OCI-LY7 (cell line): ENCODE measurements at regions not wholly inside any gene's neighbourhood (a gene's known extent, or its start where the extent isn't known, plus 50 kb on each side); places are given as distances from the start of the nearest gene placed in this dataset.

Experiments used
- BruUV-seq: library from RNA; stranded (reverse); fragments of 400-500 nt; replicated peaks from 2 replicates; lab custom pipeline; 2021; lab: Mats Ljungman, UMichigan
- CTCF ChIA-PET: fragments of 300-600 bp; sonication (Branson Sonifier 250); formaldehyde crosslinking; loops from one replicate; lab custom pipeline; 2022; ENCODE audit warnings: antibody characterized with exemption; ENCODE audit not compliant: unreplicated experiment; lab: Charles Lee
- POLR2A ChIA-PET: fragments of 300-600 bp; sonication (Branson Sonifier 250); formaldehyde crosslinking; loops from one replicate; lab custom pipeline; 2022; ENCODE audit warnings: antibody characterized with exemption; lab: Charles Lee
- DNase-seq: peaks from one replicate; pipeline ENCODE4 v3.0.0-alpha.2; 2015; ENCODE audit warnings: low spot score
- H2AFZ ChIP-seq: fragments of 200-600 bp; sonication (generic), shearing (Covaris generic); 2 replicates; pipeline ENCODE4 v1.6.1; 2014; ENCODE audit warnings: mild to moderate bottlenecking, antibody characterized with exemption, low read length, moderate library complexity
- H3K27ac ChIP-seq: fragments of 200-600 bp; sonication (generic); 2 replicates; pipeline ENCODE4 v1.5.1; 2014; ENCODE audit warnings: mixed run types, low read depth, mild to moderate bottlenecking, moderate library complexity, low read length, inconsistent platforms; ENCODE audit not compliant: poor library complexity, severe bottlenecking
- H3K36me3 ChIP-seq: fragments of 200-600 bp; sonication (generic); 2 replicates; pipeline ENCODE4 v1.6.1; 2014; ENCODE audit warnings: mild to moderate bottlenecking, antibody characterized with exemption, low read length, moderate library complexity, mixed read lengths; ENCODE audit not compliant: insufficient read depth
- H3K4me1 ChIP-seq: fragments of 200-600 bp; sonication (generic); 2 replicates; pipeline ENCODE4 v1.5.1; 2014; ENCODE audit warnings: mild to moderate bottlenecking, low read length; ENCODE audit not compliant: insufficient read depth, poor library complexity, severe bottlenecking
- H3K4me2 ChIP-seq: fragments of 200-600 bp; sonication (generic); 2 replicates; pipeline ENCODE4 v1.6.1; 2014; ENCODE audit warnings: mild to moderate bottlenecking, low read length
- H3K4me3 ChIP-seq: fragments of 200-600 bp; sonication (generic); 2 replicates; pipeline ENCODE4 v1.5.1; 2014; ENCODE audit warnings: mild to moderate bottlenecking, low read depth, low read length; ENCODE audit not compliant: poor library complexity, severe bottlenecking
- H3K79me2 ChIP-seq: fragments of 200-600 bp; sonication (generic); 2 replicates; pipeline ENCODE4 v1.6.1; 2016; ENCODE audit warnings: low read depth, mild to moderate bottlenecking, low read length, moderate library complexity, mixed read lengths; ENCODE audit not compliant: insufficient read depth
- H3K9me2 ChIP-seq: fragments of 200-600 bp; sonication (generic); 2 replicates; pipeline ENCODE4 v1.6.1; 2016; ENCODE audit warnings: mild to moderate bottlenecking, low read length, mixed read lengths; ENCODE audit not compliant: insufficient read depth
- H3K9me3 ChIP-seq: fragments of 200-600 bp; sonication (generic); 2 replicates; pipeline ENCODE4 v1.6.1; 2014; ENCODE audit warnings: mild to moderate bottlenecking, mixed run types, low read length, mixed read lengths
- H4K20me1 ChIP-seq: fragments of 200-600 bp; sonication (generic); 2 replicates; pipeline ENCODE4 v1.6.1; 2014; ENCODE audit warnings: mild to moderate bottlenecking, antibody characterized with exemption, low read length, moderate library complexity, mixed read lengths; ENCODE audit not compliant: insufficient read depth
- CTCF ChIP-seq: fragments of 200-600 bp; sonication (generic); conservative IDR thresholded peaks from 2 replicates; pipeline ENCODE4 v1.5.1; 2014; ENCODE audit warnings: mild to moderate bottlenecking, antibody characterized with exemption, low read length, moderate library complexity, mixed read lengths
- EZH2phosphoT487 ChIP-seq: fragments of 200-600 bp; sonication (generic); IDR thresholded peaks from 2 replicates; pipeline ENCODE4 v1.6.1; 2018; ENCODE audit warnings: low read depth, borderline replicate concordance, mild to moderate bottlenecking, mixed run types, antibody characterized with exemption, low read length, moderate library complexity, mixed read lengths
- intact Hi-C: fragments of 100-400 bp; cut with micrococcal nuclease; formaldehyde crosslinking; loops from one replicate; pipeline ENCODE4 v1.10.0; 2022; ENCODE audit not compliant: unreplicated experiment

- Histone ChIP-seq H3K36me3 (no peaks in the 10 kb centered on the region), H3K27ac (no peak overlapping the region), H3K9me2 (no peaks in the 10 kb centered on the region), H3K4me3 (no peak overlapping the region), H4K20me1 (no peaks in the 10 kb centered on the region), H3K79me2 (no peaks in the 10 kb centered on the region), H3K9me3 (no peaks in the 10 kb centered on the region), H3K4me1 (no peaks in the 10 kb centered on the region), H3K4me2 (no peak overlapping the region), H2AFZ (no peak overlapping the region)
- ChIA-PET POLR2A (interaction anchor here (0.6 to 1.0 kb wide), 2 partner anchors 11 to 20 kb away, joined by 3 read pairs; no protein-coding TSS in a partner anchor), CTCF (no interaction called here)
- no TSS peak for BruUV-seq
- no peak for DNase-seq
- intact Hi-C loops: no loop called here
- TF ChIP-seq CTCF: no peak
- TF ChIP-seq EZH2phosphoT487: no peak
Measured at GRCh38 chr2:215653344-215654030, 217.6 kb upstream of the FN1 start.

- H3K9me2 ChIP-seq: no peaks in the 10 kb centered on the region
- H3K79me2 ChIP-seq: no peaks in the 10 kb centered on the region
- H2AFZ ChIP-seq: no peak overlapping the region
- H3K4me3 ChIP-seq: no peak overlapping the region
- H3K4me1 ChIP-seq: no peaks in the 10 kb centered on the region
- POLR2A ChIA-PET: interaction anchor here (0.6 to 1.1 kb wide), 4 partner anchors 12 to 51 kb away, joined by 3 to 4 read pairs (median 3); no protein-coding TSS in a partner anchor
- no TSS peak for BruUV-seq
- H3K9me3 ChIP-seq: no peaks in the 10 kb centered on the region
- no peak overlapping the region for H3K4me2 ChIP-seq
- no peak overlapping the region for H3K27ac ChIP-seq
- H4K20me1 ChIP-seq: no peaks in the 10 kb centered on the region
- no peaks in the 10 kb centered on the region for H3K36me3 ChIP-seq
- no peak for DNase-seq
- intact Hi-C loops: no loop called here
- TF ChIP-seq EZH2phosphoT487 (no peak), CTCF (no peak)
- CTCF ChIA-PET: no interaction called here
Measured at GRCh38 chr2:215652388-215652787, 216.5 kb upstream of the FN1 start.

GRCh38 chr2:215651412-215651811 is 215.5 kb upstream of the FN1 start:
- DNase-seq: no peak
- CTCF ChIA-PET: no interaction called here
- Histone ChIP-seq H3K9me2 (no peaks in the 10 kb centered on the region), H3K4me3 (no peak overlapping the region), H3K4me2 (no peak overlapping the region), H2AFZ (no peak overlapping the region), H3K4me1 (no peaks in the 10 kb centered on the region), H3K79me2 (no peaks in the 10 kb centered on the region), H3K27ac (no peak overlapping the region), H3K9me3 (no peaks in the 10 kb centered on the region), H3K36me3 (no peaks in the 10 kb centered on the region), H4K20me1 (no peaks in the 10 kb centered on the region)
- intact Hi-C loops: no loop called here
- TF ChIP-seq EZH2phosphoT487: no peak
- TF ChIP-seq CTCF: no peak
- BruUV-seq: no TSS peak
- POLR2A ChIA-PET: no interaction called here
